DND-41 (cell line): ENCODE measurements at regions not wholly inside any gene's neighbourhood (a gene's known extent, or its start where the extent isn't known, plus 50 kb on each side); places are given as distances from the start of the nearest gene placed in this dataset.

Source experiments
- CTCF ChIP-seq: IDR thresholded peaks from 2 replicates; pipeline ENCODE4 v1.5.1; 2012; ENCODE audit warnings: borderline replicate concordance, low read length, moderate library complexity, mild to moderate bottlenecking; ENCODE audit not compliant: poor library complexity, severe bottlenecking; ENCODE audit errors: extremely low read depth
- EZH2 ChIP-seq: IDR thresholded peaks from 3 replicates; pipeline ENCODE4 v1.6.1; 2012; ENCODE audit warnings: borderline replicate concordance, low read depth, mild to moderate bottlenecking, moderate library complexity, low read length, inconsistent platforms; ENCODE audit not compliant: severe bottlenecking

GRCh38 chr2:149857344-149857743 is 269.8 kb upstream of the MMADHC start:
- TF ChIP-seq CTCF, result no peak
- no peak for TF ChIP-seq EZH2
